Activated T-cell treated with anti-CD3 and anti-CD28 coated beads, Interleukin-2, amount 50 U/mL, for 24 hours (primary cell): ENCODE measurements at regions not wholly inside any gene's neighbourhood (a gene's known extent, or its start where the extent isn't known, plus 50 kb on each side); places are given as distances from the start of the nearest gene placed in this dataset.
"Not testable (repeated sequence)": the region's sequence is repeated elsewhere in the genome, so short reads cannot be mapped to it uniquely, and the experiment has no call there.

Experiments used
- DNase-seq: peaks from one replicate; pipeline ENCODE4 v3.0.0-alpha.2; 2020
- H3K27ac Mint-ChIP-seq: 2 replicates; pipeline ENCODE4 v1.8.0; 2020; ENCODE audit warnings: mild to moderate bottlenecking, mixed read lengths
- H3K27me3 Mint-ChIP-seq: 2 replicates; pipeline ENCODE4 v1.8.0; 2020; ENCODE audit warnings: mixed read lengths
- H3K36me3 Mint-ChIP-seq: 2 replicates; pipeline ENCODE4 v1.8.0; 2020; ENCODE audit warnings: low read depth, mixed read lengths
- H3K4me1 Mint-ChIP-seq: 2 replicates; pipeline ENCODE4 v1.8.0; 2020; ENCODE audit warnings: low read depth, mixed read lengths
- H3K4me3 Mint-ChIP-seq: 2 replicates; pipeline ENCODE4 v1.8.0; 2020; ENCODE audit warnings: mild to moderate bottlenecking, moderate library complexity, mixed read lengths
- H3K9me3 Mint-ChIP-seq: 2 replicates; pipeline ENCODE4 v1.8.0; 2020; ENCODE audit warnings: mixed read lengths

DNA sequence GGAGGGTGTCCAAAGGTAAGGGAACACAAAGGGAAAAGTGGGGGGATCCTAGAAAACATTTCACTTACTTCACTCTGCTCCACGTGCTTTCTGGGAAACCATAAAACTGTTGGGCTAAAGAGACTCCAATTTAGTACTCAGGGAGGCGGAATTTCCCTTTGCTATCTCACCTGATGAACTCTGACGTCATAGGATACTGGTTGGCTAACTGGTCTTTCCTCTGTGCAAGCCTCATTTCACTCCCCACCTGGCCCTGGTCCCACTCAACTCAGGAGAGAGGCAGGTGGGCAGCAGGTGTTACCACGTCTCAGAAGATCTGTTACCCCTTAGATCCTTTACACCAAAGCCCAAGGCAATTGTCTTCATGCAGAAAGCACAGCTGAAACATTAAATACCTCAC is 51.8 kb upstream of the PMAIP1 start:
- Mint-ChIP-seq H3K27me3 (no peaks in the 10 kb centered on the region), H3K4me3 (no peak overlapping the region), H3K9me3 (no peaks in the 10 kb centered on the region), H3K27ac (no peak overlapping the region), H3K36me3 (no peaks in the 10 kb centered on the region), H3K4me1 (peaks cover 14% of the 10 kb centered on the region)
- DNase-seq: no peak

DNA sequence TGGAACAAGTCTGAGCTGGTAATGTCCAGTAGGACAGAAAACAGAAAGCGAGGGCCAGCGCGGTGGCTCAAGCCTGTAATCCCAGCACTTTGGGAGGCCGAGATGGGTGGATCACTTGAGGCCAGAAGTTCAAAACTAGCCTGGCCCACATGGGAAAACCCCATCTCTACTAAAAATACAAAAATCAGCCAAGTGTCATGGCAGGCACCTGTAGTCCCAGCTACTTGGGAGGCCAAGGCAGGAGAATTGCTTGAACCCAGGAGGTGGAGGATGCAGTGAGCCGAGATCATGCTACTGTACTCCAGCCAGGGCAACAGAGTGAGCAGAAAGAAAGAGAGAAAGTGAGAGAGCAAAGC is 52.3 kb upstream of the PMAIP1 start:
- H3K4me3 Mint-ChIP-seq: peak overlapping the region; percentile 2
- H3K27ac Mint-ChIP-seq: peak overlapping the region; percentile 64
- not testable (repeated sequence) for H3K9me3 Mint-ChIP-seq, H3K36me3 Mint-ChIP-seq, H3K27me3 Mint-ChIP-seq, DNase-seq
- peaks cover 14% of the 10 kb centered on the region for H3K4me1 Mint-ChIP-seq

DNA sequence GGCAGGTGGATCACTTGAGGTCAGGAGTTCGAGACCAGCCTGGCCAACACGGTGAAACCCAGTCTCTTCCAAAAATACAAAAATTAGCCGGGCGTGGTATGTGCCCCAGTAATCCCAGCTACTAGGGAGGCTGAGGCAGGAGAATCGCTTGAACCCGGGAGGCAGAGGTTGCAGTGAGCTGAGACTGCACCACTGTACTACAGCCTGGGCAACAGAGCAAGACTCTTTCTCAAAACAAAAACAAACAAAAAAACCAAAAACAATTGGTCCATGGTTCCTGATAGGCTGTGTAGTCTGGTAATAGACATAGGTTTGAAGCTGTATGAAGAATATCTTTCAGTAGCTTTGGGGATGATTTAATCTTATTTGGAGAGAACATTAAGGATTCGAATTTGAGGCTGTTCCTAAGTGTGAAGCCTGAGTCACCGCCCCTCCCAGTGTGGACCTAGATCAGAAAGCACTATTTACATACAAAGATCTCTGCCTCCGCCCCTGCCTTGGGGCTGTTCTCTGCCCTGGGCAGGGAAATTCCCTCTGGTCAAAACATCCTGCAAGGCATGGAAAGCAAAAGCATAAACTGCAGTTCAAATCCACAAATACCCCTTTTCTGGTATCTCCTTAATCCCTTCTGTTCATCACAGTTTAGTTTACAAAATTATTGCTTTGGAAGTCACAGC is 52.8 kb upstream of the PMAIP1 start:
- peak overlapping the region; percentile 64 for H3K27ac Mint-ChIP-seq
- no peaks in the 10 kb centered on the region for H3K27me3 Mint-ChIP-seq
- DNase-seq: peak; percentile 40
- peaks cover 14% of the 10 kb centered on the region for H3K4me1 Mint-ChIP-seq
- H3K36me3 Mint-ChIP-seq: no peaks in the 10 kb centered on the region
- H3K9me3 Mint-ChIP-seq: no peaks in the 10 kb centered on the region
- peak overlapping the region; percentile 2 for H3K4me3 Mint-ChIP-seq

DNA sequence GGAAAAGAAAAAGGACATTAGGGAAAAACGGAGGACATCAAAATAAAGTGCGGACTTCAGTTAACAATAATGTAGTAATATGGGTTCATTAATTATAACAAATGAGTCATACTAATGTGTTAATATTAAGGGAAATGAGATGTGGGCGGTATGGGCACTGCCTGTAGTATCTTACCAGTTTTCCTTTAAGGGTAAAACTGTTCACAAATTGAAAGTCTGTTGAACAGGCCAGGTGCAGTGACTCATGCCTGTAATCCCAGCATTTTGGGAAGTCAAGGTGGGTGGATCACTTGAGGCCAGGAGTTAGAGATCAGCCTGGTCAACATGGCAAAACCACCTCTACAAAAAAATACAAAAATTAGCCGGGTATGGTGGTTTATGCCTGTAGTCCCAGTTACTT is 56.8 kb upstream of the PMAIP1 start:
- no peak overlapping the region for H3K27ac Mint-ChIP-seq
- peaks cover 6% of the 10 kb centered on the region for H3K27me3 Mint-ChIP-seq
- H3K4me3 Mint-ChIP-seq: no peak overlapping the region
- no peaks in the 10 kb centered on the region for H3K9me3 Mint-ChIP-seq
- no peak for DNase-seq
- H3K36me3 Mint-ChIP-seq: no peaks in the 10 kb centered on the region
- H3K4me1 Mint-ChIP-seq: peaks cover 12% of the 10 kb centered on the region

DNA sequence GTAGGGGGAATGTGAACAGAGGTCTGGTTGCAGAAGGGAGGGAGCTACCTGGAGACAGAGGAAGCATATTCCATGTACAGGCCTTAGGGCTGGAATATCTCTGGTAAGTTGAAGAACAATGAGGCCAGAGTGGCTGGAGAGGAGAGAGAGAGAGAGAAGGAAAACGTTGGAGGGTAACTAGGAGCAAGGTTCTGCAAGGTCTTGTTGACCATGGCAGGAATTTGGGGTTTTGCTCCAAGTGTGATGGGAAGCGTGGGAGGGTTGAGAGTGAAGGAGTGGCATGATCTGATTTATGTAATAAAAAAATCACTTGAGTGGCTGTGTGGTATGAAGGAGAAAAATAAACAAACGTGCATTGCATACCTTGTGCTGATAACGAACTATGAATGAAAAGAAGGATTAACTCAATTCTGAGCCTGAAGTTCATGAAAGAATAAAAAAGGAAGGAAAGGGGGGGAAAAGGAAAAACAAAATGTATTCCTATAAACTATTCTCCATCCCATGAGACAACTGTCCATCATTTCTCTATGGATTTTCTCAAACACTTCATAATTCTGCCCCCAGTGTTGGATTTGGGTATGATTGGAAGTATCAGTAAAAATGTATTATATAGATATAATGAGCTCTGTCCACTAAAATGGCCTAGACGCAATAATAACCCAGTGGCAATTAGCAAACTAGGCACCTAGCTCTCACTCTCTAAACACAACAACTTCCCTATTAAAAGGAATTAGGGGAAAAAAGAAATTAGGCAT is 59.7 kb upstream of the PMAIP1 start:
- Mint-ChIP-seq H3K4me1 (no peaks in the 10 kb centered on the region), H3K27ac (no peak overlapping the region), H3K36me3 (no peaks in the 10 kb centered on the region), H3K4me3 (no peak overlapping the region), H3K9me3 (no peaks in the 10 kb centered on the region), H3K27me3 (peaks cover 11% of the 10 kb centered on the region)
- DNase-seq: no peak

DNA sequence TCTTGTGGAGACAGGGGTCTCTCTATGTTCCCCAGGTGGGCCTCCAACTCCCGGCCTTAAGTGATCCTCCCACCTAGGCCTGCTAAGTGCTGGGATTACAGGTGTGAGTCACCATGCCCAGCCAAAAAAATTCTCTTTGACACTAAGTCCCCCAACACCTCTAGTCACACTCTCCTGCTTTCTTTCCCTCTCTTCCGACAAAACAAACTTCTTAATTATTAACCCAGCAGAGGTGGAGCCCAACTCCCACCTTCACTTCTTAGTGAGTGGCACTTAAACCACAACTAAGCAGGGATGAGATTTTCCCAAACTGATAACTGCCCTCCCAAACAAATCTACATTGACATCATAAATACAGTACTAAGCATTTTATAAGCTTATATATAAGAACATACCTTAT is 60.5 kb upstream of the PMAIP1 start:
- no peak overlapping the region for H3K4me3 Mint-ChIP-seq
- H3K27ac Mint-ChIP-seq: no peak overlapping the region
- DNase-seq: no peak
- no peaks in the 10 kb centered on the region for H3K36me3 Mint-ChIP-seq
- no peaks in the 10 kb centered on the region for H3K9me3 Mint-ChIP-seq
- peaks cover 4% of the 10 kb centered on the region for H3K4me1 Mint-ChIP-seq
- peaks cover 11% of the 10 kb centered on the region for H3K27me3 Mint-ChIP-seq

DNA sequence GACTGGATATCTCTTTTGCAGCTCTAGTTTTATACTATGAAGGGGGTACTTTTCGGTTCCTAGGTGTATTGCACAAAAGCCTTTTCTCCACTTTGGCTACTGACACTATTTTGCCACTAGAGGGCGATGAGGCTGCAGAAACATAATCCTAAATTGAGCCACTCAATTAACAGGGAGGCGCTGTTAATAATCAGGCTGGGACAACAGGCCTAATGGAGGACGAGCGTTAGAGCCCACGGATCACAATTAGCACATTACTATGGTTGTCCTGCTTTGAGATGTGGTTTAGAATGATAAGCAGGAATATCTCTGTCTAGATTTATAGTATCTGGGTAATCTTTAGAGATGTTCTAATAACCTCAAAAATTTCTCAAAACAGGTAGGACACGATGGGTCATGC is 62.2 kb upstream of the PMAIP1 start:
- H3K4me1 Mint-ChIP-seq: peaks cover 13% of the 10 kb centered on the region
- peak; percentile 36 for DNase-seq
- peaks cover 12% of the 10 kb centered on the region for H3K27me3 Mint-ChIP-seq
- H3K36me3 Mint-ChIP-seq: no peaks in the 10 kb centered on the region
- H3K9me3 Mint-ChIP-seq: no peaks in the 10 kb centered on the region
- H3K27ac Mint-ChIP-seq: no peak overlapping the region
- no peak overlapping the region for H3K4me3 Mint-ChIP-seq

DNA sequence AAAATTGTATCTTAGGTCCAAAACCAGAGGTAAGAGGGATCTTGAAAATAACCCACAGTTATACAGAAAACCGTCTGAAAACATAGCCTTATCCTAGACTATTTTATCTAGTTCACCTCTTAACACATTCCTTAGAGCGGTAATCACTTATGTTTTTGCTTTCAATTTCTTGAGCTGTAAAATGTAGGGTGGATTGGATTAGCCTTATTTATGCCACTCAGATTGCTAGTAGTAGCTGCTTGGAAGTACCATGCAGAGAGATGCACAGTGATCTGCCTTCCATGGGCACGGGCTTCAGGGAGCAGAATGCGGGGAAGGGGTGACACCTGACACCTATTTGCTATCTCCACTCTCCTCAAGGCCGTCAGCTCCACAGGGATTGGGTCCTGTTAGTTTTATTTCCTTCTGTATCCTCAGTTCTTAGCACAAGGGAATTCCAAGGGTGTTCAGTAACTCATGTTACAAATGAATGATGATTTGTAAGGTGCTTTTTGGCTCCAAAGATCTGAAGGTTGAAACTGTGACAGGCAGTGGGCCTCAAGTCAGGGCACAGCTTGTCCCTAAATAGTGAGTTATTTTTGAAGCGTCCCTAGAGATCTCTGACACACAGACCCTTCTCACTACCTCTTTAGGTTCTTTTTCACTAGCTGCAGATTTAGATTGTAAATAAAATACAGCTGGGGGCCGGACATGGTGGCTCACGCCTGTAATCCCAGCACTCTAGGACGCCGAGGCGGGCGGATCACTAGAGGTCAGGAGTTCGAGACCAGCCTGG is 64.0 kb upstream of the PMAIP1 start:
- Mint-ChIP-seq H3K4me3 (no peak overlapping the region), H3K36me3 (no peaks in the 10 kb centered on the region), H3K27ac (no peak overlapping the region), H3K9me3 (no peaks in the 10 kb centered on the region), H3K4me1 (peaks cover 13% of the 10 kb centered on the region), H3K27me3 (peaks cover 10% of the 10 kb centered on the region)
- DNase-seq: no peak

DNA sequence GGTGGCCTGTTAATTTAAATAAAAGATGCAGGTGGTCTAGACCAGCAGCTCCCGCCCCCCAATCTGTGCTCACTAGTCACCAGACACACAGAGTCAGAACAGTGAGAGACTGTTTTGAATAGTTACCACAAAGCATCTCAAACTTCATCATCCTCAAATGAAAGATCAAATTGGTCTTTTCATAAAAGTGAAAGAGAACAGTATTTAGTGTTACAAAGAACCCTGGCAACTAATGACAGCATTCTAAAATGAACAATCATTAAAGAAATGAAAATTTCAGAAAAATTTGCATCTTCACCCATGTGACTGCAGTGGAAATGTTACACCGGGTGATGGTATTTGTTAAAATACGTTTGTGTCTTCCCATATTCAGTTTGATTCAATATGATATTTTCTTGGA is 65.5 kb upstream of the PMAIP1 start:
- DNase-seq: no peak
- Mint-ChIP-seq H3K4me1 (peaks cover 13% of the 10 kb centered on the region), H3K9me3 (no peaks in the 10 kb centered on the region), H3K36me3 (no peaks in the 10 kb centered on the region), H3K27ac (peak overlapping the region; percentile 71), H3K4me3 (no peak overlapping the region), H3K27me3 (peaks cover 12% of the 10 kb centered on the region)

DNA sequence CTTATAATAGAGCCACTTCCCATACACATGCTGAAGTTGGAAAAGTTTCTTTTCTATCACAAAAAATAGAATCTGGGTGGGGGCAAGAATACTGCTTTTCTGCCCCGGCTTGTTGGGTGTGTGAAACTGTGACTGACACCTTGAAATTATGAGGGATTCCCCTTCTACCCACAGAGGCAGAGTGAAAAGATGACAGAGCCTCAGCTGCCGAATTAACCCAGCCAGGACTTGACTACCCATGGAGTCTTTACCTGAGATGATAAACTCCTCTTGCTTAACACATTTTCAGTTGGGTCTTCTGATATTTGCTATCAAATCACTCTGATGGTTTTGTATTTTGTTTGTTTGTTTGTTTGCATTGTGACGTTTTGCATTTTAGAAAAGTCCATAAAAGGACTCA is 66.0 kb upstream of the PMAIP1 start:
- DNase-seq: no peak

DNA sequence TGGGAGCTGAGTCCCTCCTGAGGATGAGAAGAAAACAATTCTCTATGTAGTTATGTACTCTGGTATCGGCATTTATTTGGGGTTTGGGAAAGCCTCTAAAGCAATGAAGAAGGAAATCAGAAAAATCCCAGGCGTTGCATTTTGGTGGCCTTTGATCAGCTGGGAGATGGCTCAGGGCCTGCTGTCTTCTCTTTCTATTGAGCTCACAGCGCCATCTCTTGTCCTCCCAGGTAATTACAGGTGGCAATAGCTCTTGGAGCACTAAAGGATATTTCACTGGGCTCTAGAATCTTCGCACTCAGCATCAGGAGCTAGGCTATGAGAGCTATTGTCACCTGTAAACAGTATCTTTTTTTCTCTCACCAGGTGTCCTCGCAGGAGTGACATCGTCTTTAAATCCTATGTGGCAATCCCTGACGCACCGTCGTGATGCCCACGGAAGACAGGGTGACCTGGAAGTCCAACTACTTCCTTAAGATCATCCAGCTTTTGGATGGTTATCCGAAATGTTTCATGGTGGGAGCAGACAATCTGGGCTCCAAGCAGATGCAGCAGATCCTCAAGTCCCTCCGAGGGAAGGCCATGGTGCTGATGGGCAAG is 76.1 kb upstream of the PMAIP1 start:
- no peak overlapping the region for H3K4me3 Mint-ChIP-seq
- no peak overlapping the region for H3K27ac Mint-ChIP-seq
- no peak for DNase-seq

More for the DNA sequence above, 66.0 kb upstream of the PMAIP1 start:
- Mint-ChIP-seq H3K36me3 (no peaks in the 10 kb centered on the region), H3K9me3 (no peaks in the 10 kb centered on the region), H3K4me1 (peaks cover 13% of the 10 kb centered on the region), H3K27ac (peak overlapping the region; percentile 71), H3K4me3 (no peak overlapping the region), H3K27me3 (peaks cover 12% of the 10 kb centered on the region)

DNA sequence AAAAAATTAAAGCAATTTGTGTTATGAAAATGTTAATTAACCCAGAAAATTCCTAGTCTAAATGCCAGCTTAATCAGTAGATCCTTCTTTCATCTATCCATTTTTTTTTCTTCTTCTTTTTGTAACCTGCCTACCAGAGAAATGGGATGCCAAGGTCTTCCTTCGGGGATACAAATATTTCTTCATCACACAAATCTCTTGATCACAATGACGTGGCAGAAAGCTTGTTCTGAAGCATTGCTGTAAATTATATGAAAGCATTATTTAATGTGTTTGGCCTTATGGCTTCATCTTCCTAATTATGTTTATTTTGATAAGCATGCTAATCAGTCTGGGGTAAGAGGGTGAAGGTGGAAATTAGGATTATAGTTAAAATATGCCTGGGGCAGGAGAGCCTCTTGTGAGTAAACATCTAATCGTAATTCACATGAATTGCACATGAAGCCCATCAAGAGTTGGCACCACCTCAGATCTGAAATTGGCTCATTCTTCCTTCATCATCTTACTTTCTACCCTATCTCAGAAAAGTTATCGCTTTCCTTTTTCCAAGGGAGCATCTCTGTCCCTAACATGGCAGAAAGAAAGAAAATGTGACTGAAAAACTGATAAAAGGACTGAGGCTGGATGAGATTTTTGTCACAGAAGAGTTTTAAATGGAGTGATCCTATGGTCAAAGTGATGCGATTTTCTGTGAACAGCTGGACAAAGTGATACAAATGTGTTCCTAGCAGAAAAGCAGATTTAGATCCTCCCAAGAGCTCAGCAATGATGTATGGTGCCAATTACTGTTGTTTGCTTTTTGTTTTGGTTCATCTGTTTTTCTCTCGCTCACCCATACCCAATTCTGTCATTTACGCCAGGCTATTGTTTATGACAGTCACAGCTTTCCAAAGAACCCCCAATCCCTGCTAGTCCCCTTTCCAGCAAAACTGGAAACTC is 76.9 kb upstream of the PMAIP1 start:
- Mint-ChIP-seq H3K36me3 (no peaks in the 10 kb centered on the region), H3K4me3 (no peak overlapping the region)
- DNase-seq: no peak

More for the DNA sequence above, 76.1 kb upstream of the PMAIP1 start:
- Mint-ChIP-seq H3K27me3 (peaks cover 21% of the 10 kb centered on the region), H3K4me1 (no peaks in the 10 kb centered on the region), H3K36me3 (no peaks in the 10 kb centered on the region), H3K9me3 (no peaks in the 10 kb centered on the region)

DNA sequence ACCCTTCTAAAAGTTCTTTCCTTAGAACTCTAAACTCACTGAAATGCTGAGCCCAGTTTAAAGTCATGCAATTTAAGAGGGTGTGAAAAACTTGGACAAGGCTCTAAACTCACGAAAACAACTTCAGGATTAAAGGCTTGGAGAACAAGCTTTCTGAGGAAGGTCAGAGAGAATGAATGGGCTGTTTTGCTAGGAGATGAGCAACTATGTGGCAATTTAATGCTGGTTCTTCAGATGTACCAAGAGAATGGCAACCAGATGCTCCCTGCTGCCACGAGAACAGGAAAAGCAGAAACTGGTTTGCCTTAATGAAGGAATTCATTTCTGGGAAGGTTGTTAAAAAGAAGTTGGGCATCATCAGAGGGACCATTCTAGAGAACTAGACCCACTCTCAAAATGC is 77.8 kb upstream of the PMAIP1 start:
- Mint-ChIP-seq H3K27me3 (peaks cover 25% of the 10 kb centered on the region), H3K4me3 (no peak overlapping the region), H3K36me3 (no peaks in the 10 kb centered on the region), H3K27ac (no peak overlapping the region), H3K4me1 (no peaks in the 10 kb centered on the region), H3K9me3 (no peaks in the 10 kb centered on the region)
- DNase-seq: no peak

More for the DNA sequence above, 76.9 kb upstream of the PMAIP1 start:
- H3K27me3 Mint-ChIP-seq: peaks cover 25% of the 10 kb centered on the region
- H3K4me1 Mint-ChIP-seq: no peaks in the 10 kb centered on the region
- H3K27ac Mint-ChIP-seq: no peak overlapping the region
- H3K9me3 Mint-ChIP-seq: no peaks in the 10 kb centered on the region

DNA sequence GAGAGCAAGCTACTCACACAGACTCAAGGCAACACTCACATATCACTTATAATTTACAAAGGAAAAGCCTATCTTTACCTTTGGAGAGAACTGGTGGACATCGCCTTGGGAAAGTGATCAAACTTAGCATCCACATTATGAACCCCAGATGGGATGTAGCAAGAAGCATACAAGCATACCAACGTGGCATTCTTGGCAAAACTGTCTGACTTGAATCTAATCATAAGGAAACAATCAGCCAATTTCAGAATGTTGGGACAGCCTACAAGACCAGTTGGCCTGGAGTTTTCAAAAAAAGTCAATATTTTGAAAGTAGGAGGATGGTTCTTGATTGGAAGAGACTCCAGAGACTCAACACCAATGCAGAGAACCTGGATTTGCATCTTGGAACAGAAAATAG is 79.1 kb upstream of the PMAIP1 start:
- Mint-ChIP-seq H3K9me3 (no peaks in the 10 kb centered on the region), H3K36me3 (no peaks in the 10 kb centered on the region), H3K27me3 (peaks cover 24% of the 10 kb centered on the region), H3K4me3 (no peak overlapping the region), H3K4me1 (no peaks in the 10 kb centered on the region), H3K27ac (no peak overlapping the region)
- DNase-seq: no peak
